Amniotic stem cell (primary cell): ENCODE measurements at regions not wholly inside any gene's neighbourhood (a gene's known extent, or its start where the extent isn't known, plus 50 kb on each side); places are given as distances from the start of the nearest gene placed in this dataset.

Experiments
- DNase-seq: peaks from one replicate; lab custom pipeline; 2025; lab: John Stamatoyannopoulos, UW

GRCh38 chr13:81671064-81671463, 1330.1 kb upstream of the SPRY2 start:
- DNase-seq = no peak

GRCh38 chr13:81670048-81670447, 1329.1 kb upstream of the SPRY2 start:
- DNase-seq = no peak

DNA sequence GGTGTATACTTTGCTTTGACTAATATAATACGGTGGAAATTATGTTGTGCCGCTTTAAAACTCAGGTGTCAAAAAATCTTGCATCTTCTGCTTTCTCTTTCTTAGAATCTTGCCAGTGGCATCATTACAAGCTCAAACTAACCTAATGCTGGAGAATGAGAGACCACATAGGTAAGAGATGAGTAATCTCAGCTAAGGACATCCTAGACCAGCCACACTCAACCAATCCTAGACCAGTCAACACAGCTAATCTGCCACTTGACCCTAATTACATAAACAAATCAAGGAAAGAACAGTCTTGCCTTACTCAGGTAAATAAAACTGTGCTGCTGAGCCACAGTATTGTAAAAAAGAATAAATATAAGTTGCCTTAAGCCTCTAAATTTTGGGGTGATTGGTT, 1323.9 kb upstream of the SPRY2 start:
- DNase-seq = no peak

- no peak for DNase-seq
Observed at GRCh38 chr13:81659984-81660383, 1319.1 kb upstream of the SPRY2 start.

- DNase-seq = no peak
Observed at GRCh38 chr13:81658598-81659370, 1317.9 kb upstream of the SPRY2 start.

DNA sequence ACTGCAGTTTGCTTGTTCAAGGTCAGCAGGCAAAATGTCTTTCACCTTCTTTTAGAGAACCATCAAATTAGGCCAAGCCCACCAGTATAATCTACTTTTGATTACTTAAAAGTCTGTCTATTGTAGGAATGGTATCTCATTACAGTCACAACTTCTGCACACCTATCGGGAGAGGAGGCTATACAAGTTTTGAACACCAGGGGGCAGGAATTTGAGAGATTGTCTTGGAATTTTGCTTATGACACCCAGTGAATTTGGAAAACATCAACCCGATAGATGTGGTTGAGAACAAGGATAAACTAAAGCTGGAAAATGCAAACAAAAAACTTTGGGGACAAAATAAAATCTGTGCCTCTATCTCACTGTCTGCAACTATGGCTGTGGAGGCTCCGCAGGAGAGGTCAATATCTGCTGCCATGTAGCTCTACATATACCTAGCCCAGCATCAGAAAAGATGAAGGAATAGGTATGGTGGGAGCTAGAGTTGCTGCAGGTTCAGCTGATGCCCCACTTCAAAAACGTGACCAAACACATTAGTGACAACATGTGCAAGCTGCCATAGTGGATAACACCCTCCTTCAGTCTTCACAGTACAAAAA, 1299.2 kb upstream of the SPRY2 start:
- no peak for DNase-seq

DNA sequence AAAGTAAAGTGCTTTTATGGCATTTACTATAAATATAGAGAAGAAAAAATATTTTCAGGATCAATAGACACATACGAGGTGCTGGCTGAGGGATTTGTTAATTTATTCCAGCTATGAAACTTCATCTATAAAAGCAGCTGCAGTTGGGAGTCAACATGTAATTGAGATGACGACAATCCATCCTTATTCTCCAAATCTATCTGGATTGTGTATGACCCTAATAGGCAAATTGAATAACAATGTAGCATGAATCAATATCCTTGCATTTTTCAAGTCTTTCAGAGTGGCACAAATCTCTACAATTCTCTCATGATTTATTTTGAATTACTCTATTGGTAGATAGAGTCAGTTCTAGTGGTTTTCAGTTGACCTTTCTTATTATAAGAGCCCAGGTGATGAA, 1296.5 kb upstream of the SPRY2 start:
- no peak for DNase-seq

GRCh38 chr13:81636120-81636519, 1295.2 kb upstream of the SPRY2 start:
- no peak for DNase-seq

DNA sequence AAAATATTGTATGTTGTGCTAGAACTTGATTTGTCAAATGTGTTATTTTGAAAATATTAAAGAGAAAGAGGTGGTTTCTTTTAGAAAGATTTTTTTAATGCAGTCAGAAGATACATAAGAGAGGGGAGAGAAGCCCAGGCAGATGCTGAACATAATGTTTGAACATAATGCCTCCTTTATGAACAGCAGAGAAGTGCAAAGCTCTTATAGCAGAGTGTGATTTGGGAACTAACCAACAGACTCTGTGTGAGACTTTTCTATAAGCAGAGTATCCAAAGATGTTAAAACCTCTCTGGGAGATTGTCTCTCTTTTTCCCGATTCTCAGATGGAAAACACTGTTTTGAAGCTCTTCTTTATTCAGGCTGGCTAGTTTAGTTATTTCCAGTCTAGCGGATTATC, 1274.1 kb upstream of the SPRY2 start:
- no peak for DNase-seq

- DNase-seq = no peak
Observed at GRCh38 chr13:81610644-81611043, 1269.7 kb upstream of the SPRY2 start.

GRCh38 chr13:81609335-81609734, 1268.4 kb upstream of the SPRY2 start:
- DNase-seq = no peak

GRCh38 chr13:81606074-81606473, 1265.1 kb upstream of the SPRY2 start:
- DNase-seq = no peak

- DNase-seq = no peak
Observed at GRCh38 chr13:81602241-81602640, 1261.3 kb upstream of the SPRY2 start.

GRCh38 chr13:81597101-81597500, 1256.2 kb upstream of the SPRY2 start:
- DNase-seq = no peak

DNA sequence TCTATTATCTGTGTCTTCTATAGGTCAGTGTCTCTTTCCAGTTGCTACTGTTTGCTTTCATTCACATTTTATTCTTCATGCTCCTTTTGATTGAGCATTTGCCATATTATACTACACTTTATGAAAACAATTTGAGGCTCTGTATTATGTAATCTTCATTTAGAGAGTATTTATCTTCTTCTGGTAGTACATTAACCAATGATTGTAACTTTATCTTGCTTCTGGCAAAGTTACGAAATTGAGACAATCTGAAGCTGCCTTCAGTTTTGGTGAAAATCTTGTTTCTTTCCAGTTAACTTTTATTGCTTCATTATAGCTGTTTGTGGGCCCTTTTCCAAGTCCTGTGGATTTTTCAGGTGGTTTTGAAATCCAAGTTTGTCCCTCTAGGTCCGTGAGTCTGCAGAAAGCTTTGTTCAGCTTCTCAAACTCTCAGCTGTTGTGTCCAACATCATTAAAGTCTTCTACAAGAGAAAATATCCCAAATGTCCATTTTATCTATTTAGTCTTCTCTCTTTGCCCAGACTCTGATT, 1255.4 kb upstream of the SPRY2 start:
- DNase-seq = no peak

GRCh38 chr13:81591528-81592220, 1250.7 kb upstream of the SPRY2 start:
- no peak for DNase-seq

- no peak for DNase-seq
Observed at GRCh38 chr13:81582381-81582780, 1241.5 kb upstream of the SPRY2 start.

DNA sequence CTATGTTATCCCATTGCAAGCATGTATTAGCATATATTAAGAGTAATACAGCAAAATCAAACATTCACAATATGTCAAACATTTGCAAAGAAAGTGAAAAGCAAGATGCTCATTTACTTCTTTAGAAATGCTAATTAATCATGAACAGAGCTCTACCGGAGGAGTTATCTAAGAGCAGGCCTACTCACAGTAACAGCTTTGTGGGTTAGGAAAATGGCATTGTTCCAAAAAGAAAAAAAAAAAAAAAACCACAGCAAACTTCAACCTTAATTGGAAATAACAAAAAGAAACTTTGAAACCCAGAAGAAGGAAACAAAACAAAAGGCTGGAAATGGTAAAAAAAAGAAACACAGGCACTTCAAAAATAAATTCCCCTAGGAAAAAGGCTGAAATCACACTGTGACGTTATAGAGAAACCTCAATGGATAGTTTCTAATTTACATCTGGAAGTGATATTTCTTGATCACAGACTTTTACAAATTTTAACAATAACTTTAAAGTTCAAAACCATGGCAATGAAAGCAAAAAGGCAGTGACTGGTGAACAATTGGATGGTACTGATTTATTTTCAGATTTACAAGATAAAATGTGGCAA, 1236.8 kb upstream of the SPRY2 start:
- DNase-seq = no peak

- no peak for DNase-seq
Observed at GRCh38 chr13:81568824-81569223, 1227.9 kb upstream of the SPRY2 start.

- no peak for DNase-seq
Observed at GRCh38 chr13:81565849-81566248, 1224.9 kb upstream of the SPRY2 start.

- DNase-seq = no peak
Observed at GRCh38 chr13:81563091-81563490, 1222.2 kb upstream of the SPRY2 start.

GRCh38 chr13:81562598-81562997, 1221.7 kb upstream of the SPRY2 start:
- no peak for DNase-seq

GRCh38 chr13:81551036-81551435, 1210.1 kb upstream of the SPRY2 start:
- DNase-seq = no peak
